Upper lobe of left lung (tissue), 4 donors: ENCODE measurements at regions not wholly inside any gene's neighbourhood (a gene's known extent, or its start where the extent isn't known, plus 50 kb on each side); places are given as distances from the start of the nearest gene placed in this dataset.

Source experiments
- POLR2A ChIP-seq, 4 donors: fragments of 450-650 bp; IDR thresholded peaks; one replicate each; pipeline ENCODE4 v1.5.1; 2016 to 2017; ENCODE audit warnings: antibody characterized with exemption in 4 of 4, mild to moderate bottlenecking in 2 of 4
- POLR2AphosphoS5 ChIP-seq, 2 donors: sonication (generic); formaldehyde crosslinking; IDR thresholded peaks; one replicate each; pipeline ENCODE4 v1.5.1; 2017; ENCODE audit warnings: antibody characterized with exemption in 2 of 2
- TF ChIP-seq, protein P1 (sequence below), 6 experiments: fragments of 450-650 bp in 4 of 6; fragments of 200-600 bp in 2 of 6; sonication (generic) in 2 of 6; IDR thresholded peaks; one replicate each; pipeline ENCODE4 v1.5.1; 2016 to 2019; ENCODE audit warnings: antibody characterized with exemption in 6 of 6

DNA sequence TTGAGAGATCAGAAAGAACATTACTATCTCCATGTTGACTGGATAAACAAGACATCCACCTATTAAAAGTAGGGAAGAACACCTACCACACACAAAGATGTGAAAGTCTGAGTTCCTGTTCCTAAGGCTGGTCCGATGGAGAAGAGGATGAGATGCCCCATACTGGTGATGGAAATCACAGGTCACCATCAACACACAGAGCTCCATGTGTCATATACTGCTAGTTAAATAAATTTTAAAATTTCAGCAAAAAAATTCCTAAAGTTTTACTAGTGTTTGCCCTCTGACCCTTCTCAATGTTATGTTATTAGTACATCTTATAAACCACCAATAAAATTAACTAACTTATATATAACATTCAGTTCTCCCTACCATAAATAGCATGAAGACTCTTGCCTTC lies 59.1 kb downstream of the KCNA5 start:
- TF ChIP-seq, protein P1, sequence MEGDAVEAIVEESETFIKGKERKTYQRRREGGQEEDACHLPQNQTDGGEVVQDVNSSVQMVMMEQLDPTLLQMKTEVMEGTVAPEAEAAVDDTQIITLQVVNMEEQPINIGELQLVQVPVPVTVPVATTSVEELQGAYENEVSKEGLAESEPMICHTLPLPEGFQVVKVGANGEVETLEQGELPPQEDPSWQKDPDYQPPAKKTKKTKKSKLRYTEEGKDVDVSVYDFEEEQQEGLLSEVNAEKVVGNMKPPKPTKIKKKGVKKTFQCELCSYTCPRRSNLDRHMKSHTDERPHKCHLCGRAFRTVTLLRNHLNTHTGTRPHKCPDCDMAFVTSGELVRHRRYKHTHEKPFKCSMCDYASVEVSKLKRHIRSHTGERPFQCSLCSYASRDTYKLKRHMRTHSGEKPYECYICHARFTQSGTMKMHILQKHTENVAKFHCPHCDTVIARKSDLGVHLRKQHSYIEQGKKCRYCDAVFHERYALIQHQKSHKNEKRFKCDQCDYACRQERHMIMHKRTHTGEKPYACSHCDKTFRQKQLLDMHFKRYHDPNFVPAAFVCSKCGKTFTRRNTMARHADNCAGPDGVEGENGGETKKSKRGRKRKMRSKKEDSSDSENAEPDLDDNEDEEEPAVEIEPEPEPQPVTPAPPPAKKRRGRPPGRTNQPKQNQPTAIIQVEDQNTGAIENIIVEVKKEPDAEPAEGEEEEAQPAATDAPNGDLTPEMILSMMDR (IDR thresholded peaks at IDR 0.05) = no peak
- TF ChIP-seq POLR2A (IDR thresholded peaks at IDR 0.05) (no peak), POLR2AphosphoS5 (IDR thresholded peaks at IDR 0.05) (no peak)
